SK-N-MC (cell line): ENCODE measurements at regions not wholly inside any gene's neighbourhood (a gene's known extent, or its start where the extent isn't known, plus 50 kb on each side); places are given as distances from the start of the nearest gene placed in this dataset.
A peak's percentile ranks its signal among the peaks of the same experiment; 100 is the strongest.

Experiments used
- DNase-seq: peaks from one replicate; pipeline ENCODE4 v3.0.0-alpha.2; 2011; ENCODE audit warnings: low read depth, low spot score
- H3K27ac ChIP-seq: fragments of 200-600 bp; sonication (generic); 2 replicates; pipeline ENCODE4 v1.5.1; 2016; ENCODE audit warnings: mixed run types
- H3K36me3 ChIP-seq: fragments of 200-600 bp; sonication (generic); 2 replicates; pipeline ENCODE4 v1.6.1; 2017; ENCODE audit warnings: antibody characterized with exemption, low read length, mixed read lengths; ENCODE audit not compliant: insufficient read depth
- H3K4me3 ChIP-seq: fragments of 200-600 bp; sonication (generic); 2 replicates; pipeline ENCODE4 v1.5.1; 2016
- H3K9ac ChIP-seq: fragments of 200-600 bp; sonication (generic); 2 replicates; pipeline ENCODE4 v1.8.0; 2017; ENCODE audit warnings: mixed run types, mixed read lengths; ENCODE audit not compliant: insufficient read length
- H3K9me3 ChIP-seq: fragments of 200-600 bp; sonication (generic); 2 replicates; pipeline ENCODE4 v1.6.1; 2017; ENCODE audit warnings: low read depth, mild to moderate bottlenecking, antibody characterized with exemption, low read length, moderate library complexity, mixed read lengths
- EZH2 ChIP-seq: fragments of 200-600 bp; sonication (generic); IDR thresholded peaks from one replicate; pipeline ENCODE4 v1.6.1; 2017; ENCODE audit warnings: antibody characterized with exemption
- FOXP2 ChIP-seq: optimal IDR thresholded peaks from 2 replicates; pipeline ENCODE3; 2011; ENCODE audit warnings: mild to moderate bottlenecking, moderate library complexity; ENCODE audit not compliant: insufficient read depth; ENCODE audit errors: extremely low read length, control extremely low read depth
- POLR2AphosphoS5 ChIP-seq: IDR thresholded peaks from 2 replicates; pipeline ENCODE4 v1.6.1; 2012; ENCODE audit warnings: mild to moderate bottlenecking, low read depth, low read length, borderline replicate concordance

- DNase-seq = no peak
- no peak overlapping the region for H3K27ac ChIP-seq
- peaks cover 4% of the 10 kb centered on the region; the same call in 1 of the 2 replicates for H3K9me3 ChIP-seq
- TF ChIP-seq POLR2AphosphoS5 (no peak), EZH2 (no peak), FOXP2 (no peak)
- no peaks in the 10 kb centered on the region for H3K36me3 ChIP-seq
- H3K4me3 ChIP-seq = no peak overlapping the region
- no peak overlapping the region for H3K9ac ChIP-seq
Observed at GRCh38 chr6:104607501-104607900, 252.2 kb downstream of the HACE1 start.

GRCh38 chr6:104606361-104606760 lies 253.4 kb downstream of the HACE1 start:
- DNase-seq = no peak
- H3K27ac ChIP-seq = no peak overlapping the region
- no peaks in the 10 kb centered on the region for H3K36me3 ChIP-seq
- no peak overlapping the region for H3K9ac ChIP-seq
- H3K4me3 ChIP-seq = no peak overlapping the region
- TF ChIP-seq POLR2AphosphoS5 (no peak), EZH2 (no peak), FOXP2 (no peak)
- H3K9me3 ChIP-seq = peaks cover 4% of the 10 kb centered on the region; the same call in 1 of the 2 replicates

DNA sequence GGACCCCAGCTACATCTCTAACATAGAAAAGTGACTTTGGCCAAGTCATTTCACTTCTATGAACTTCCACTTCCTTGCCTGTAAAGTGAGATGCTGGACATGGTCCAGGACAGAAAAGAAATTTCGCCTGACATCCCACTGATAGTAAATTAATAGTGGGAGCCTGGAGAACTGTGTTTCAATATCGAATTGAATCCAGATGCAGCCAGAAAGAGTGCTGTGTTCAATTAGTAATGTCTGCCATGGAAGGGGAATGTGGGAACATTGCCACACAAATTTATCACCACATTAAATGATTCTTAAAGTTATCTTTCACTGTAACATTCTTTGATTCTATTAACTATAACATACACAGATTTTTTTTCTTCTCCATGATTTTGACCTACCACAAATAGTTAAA lies 255.0 kb downstream of the HACE1 start:
- no peak for DNase-seq
- peak overlapping the region; percentile 74 for H3K27ac ChIP-seq
- TF ChIP-seq FOXP2 = no peak
- no peak; the same call in 1 of the 2 replicates for TF ChIP-seq POLR2AphosphoS5
- no peak for TF ChIP-seq EZH2
- no peak overlapping the region for H3K9ac ChIP-seq
- H3K4me3 ChIP-seq = peak overlapping the region; percentile 12; the same call in 1 of the 2 replicates
- peaks cover 4% of the 10 kb centered on the region; the same call in 1 of the 2 replicates for H3K9me3 ChIP-seq
- H3K36me3 ChIP-seq = no peaks in the 10 kb centered on the region

- peak overlapping the region; percentile 74 for H3K27ac ChIP-seq
- TF ChIP-seq FOXP2 = no peak
- TF ChIP-seq EZH2 = no peak
- no peak for TF ChIP-seq POLR2AphosphoS5
- H3K9me3 ChIP-seq = peaks cover 4% of the 10 kb centered on the region; the same call in 1 of the 2 replicates
- no peaks in the 10 kb centered on the region for H3K36me3 ChIP-seq
- no peak for DNase-seq
- 0 out of 2 replicates have a peak overlapping the region, but pooled peaks have one; percentile 16 for H3K4me3 ChIP-seq
- no peak overlapping the region for H3K9ac ChIP-seq
Observed at GRCh38 chr6:104603108-104603745, 256.5 kb downstream of the HACE1 start.

DNA sequence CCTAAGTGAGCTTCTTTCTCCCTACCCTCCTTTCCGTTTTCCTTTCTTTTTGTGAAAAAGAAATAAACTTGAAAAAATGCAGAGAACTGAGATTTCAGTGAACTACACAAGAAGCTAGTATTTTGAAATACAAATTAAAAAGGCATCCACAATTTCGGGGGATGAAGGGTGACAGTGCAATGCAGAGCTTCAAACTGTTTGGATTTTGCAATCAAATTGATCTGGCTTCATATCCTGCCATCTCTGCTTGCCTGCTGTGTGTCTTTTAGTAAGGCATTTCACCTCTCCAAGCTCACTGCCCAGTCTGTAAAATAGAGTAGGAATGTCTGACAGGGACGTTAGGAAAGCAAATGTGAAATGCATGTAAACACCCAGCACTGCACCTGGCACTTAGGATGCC lies 258.0 kb downstream of the HACE1 start:
- no peak for DNase-seq
- Histone ChIP-seq H3K9ac (peak overlapping the region; percentile 43), H3K9me3 (peaks cover 4% of the 10 kb centered on the region; the same call in 1 of the 2 replicates), H3K4me3 (peak overlapping the region; percentile 75), H3K36me3 (no peaks in the 10 kb centered on the region), H3K27ac (peak overlapping the region; percentile 89)
- TF ChIP-seq FOXP2 (no peak), POLR2AphosphoS5 (no peak), EZH2 (no peak)

DNA sequence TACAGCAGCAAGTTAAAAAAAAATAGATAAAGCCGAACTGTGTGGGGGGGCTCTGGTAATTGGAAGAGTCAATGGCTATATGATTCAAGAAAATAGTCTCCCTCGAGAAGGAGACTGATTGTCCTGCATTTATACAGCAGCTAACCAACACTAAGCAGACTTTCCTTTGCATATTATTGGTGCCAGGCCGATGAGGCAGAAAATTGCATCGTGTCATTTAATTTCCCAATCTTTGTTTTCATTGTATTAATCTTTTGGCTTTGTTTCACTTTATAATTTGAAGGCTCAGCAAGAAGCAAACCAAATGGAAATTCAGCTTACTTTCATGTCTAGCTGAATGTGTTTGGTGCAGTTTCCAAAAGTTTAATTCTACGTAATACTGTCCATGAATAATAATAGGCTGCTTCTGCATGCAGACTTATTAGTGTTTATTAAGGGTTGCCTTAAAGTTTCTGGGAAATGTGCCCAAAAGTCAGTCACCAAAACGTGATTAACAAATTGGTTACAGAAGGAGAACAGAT lies 258.5 kb downstream of the HACE1 start:
- no peaks in the 10 kb centered on the region for H3K36me3 ChIP-seq
- peaks cover 4% of the 10 kb centered on the region; the same call in 1 of the 2 replicates for H3K9me3 ChIP-seq
- peak overlapping the region; percentile 89 for H3K27ac ChIP-seq
- H3K4me3 ChIP-seq = peak overlapping the region; percentile 75
- no peak for TF ChIP-seq POLR2AphosphoS5
- TF ChIP-seq EZH2 = no peak
- no peak for TF ChIP-seq FOXP2
- DNase-seq = peak; percentile 57
- H3K9ac ChIP-seq = peak overlapping the region; percentile 43

GRCh38 chr6:104600639-104600931 lies 259.1 kb downstream of the HACE1 start:
- no peak for TF ChIP-seq FOXP2
- TF ChIP-seq POLR2AphosphoS5 = no peak
- Histone ChIP-seq H3K9me3 (peaks cover 4% of the 10 kb centered on the region; the same call in 1 of the 2 replicates), H3K27ac (peak overlapping the region; percentile 89; the same call in 1 of the 2 replicates)

DNA sequence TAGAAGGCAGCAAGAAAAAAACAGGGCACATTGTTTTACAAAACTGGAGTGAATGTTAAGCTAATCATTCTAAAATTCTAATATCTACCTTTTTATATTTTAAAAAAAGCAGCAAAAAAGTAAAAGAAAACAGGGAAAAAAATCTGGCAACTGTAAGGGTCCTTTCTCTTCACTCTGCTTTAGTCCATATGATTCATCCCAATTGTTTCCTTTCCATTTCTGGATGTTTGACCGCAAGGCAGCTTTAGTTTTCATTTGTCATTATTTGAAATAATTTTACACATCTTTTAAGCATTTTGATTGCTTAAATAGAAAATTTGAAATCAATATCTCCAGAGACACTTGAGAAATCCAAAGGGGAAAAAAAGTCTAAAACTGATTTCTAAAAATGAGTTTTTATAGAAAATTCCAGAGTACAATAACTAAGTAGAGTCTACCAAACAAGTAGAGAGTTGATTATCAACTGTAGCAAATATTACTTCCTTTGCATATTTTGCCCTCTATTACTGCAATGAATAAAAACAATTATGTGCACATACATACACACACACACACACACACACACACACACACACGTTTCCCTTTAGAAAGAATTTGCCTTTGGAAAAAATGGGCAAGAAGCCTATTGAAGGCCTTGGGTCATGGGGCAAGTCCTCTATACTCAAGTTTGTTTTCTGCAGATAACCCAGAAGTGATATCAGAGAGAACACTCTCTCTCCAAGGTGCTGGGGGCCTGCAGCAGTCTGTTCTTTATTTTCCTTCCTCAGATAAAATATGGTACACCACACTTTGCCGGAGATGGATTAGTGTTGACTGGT lies 259.7 kb downstream of the HACE1 start:
- Histone ChIP-seq H3K27ac (peak overlapping the region; percentile 89; the same call in 1 of the 2 replicates), H3K36me3 (no peaks in the 10 kb centered on the region), H3K9me3 (no peaks in the 10 kb centered on the region; the same call in 1 of the 2 replicates), H3K4me3 (peak overlapping the region; percentile 75; the same call in 1 of the 2 replicates), H3K9ac (no peak overlapping the region)
- TF ChIP-seq POLR2AphosphoS5 (no peak), EZH2 (no peak), FOXP2 (no peak)
- no peak for DNase-seq

More at GRCh38 chr6:104600639-104600931, 259.1 kb downstream of the HACE1 start:
- Histone ChIP-seq H3K4me3 (peak overlapping the region; percentile 75), H3K9ac (no peak overlapping the region), H3K36me3 (no peaks in the 10 kb centered on the region)
- no peak for DNase-seq
